CMK (cell line): ENCODE measurements at regions not wholly inside any gene's neighbourhood (a gene's known extent, or its start where the extent isn't known, plus 50 kb on each side); places are given as distances from the start of the nearest gene placed in this dataset.

Experiments used
- DNase-seq: peaks from one replicate; pipeline ENCODE4 v3.0.0-alpha.2; 2010; ENCODE audit warnings: low read depth

- no peak for DNase-seq
These were observed 185.0 kb upstream of the TOPAZ1 start for GRCh38 chr3:44056446-44057240.

- no peak for DNase-seq
These were observed 183.4 kb upstream of the TOPAZ1 start for GRCh38 chr3:44058022-44058867.

DNA sequence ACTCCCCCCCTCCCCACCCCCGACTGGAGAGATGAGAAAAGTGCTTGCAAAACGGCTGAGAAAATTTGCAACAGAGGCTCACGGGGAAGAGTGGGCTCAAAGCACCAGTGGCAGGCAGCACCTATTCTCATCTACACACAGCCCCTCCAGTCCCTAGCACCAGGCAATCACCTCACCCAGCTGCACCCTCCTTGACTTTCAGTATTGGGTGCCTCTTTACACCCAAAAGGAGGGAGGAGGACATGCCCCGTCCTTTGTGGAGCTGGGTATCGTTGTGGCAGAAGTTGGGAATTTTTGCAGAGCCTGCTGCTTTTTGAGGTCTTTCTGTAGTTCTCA lies 182.8 kb upstream of the TOPAZ1 start:
- no peak for DNase-seq

GRCh38 chr3:44060164-44060563 lies 181.5 kb upstream of the TOPAZ1 start:
- DNase-seq = no peak

GRCh38 chr3:44061268-44061667 lies 180.4 kb upstream of the TOPAZ1 start:
- no peak for DNase-seq

DNA sequence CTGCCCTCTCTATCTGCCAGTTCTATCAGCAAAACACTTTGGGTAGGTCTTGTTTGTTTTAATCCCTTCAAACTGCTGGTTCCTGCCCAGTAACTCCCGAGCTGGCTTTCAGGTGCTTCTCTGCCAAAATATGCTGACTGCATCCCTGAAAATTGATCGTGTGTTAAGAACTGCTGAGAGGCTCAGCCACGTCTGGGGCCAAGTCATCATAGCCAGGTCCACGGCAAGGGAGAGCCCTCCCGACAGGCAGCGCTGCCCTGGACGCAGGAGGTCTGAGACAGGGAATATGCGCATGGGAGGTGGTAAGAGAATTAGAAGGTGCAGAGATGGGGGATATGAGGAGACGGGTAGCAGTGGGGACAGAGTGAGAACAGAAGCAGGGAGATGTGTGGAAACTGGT lies 179.7 kb upstream of the TOPAZ1 start:
- DNase-seq = no peak

DNA sequence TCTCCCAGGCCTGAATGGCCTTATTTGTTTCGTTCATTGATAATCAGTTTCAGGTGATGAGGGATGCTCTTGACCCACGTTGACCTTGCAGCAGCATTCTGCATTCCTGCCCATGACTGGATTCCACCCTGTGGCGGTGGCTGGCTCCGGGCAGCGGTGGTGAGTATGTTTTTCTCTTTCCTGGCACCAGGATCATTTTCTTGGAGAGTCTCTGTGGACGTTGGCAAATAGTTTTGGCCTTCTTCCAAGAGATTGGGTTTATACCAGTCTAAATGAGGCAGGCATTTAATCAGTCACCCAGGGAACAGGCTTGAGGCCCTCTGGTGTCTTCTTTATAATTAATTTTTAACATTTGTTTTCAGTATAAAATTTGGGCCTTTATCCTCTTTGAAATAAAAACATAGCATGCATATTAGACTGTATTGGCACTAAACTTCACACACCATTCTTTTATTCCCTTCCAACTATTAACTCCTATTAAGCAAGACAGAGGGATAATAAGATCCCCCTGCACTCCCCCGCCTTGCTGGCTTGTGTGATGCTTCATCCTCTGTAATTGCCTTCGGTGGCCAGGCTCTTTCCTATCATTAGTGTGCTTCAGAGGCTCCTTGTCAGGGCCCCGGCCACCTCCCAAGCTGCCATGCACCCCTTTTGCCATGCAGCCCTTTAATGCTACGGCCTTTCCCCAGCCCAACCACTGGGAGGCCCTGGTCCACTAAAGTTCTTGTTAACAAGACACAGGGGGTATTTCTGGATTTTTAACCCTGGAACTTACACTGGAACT lies 176.2 kb upstream of the TOPAZ1 start:
- no peak for DNase-seq

DNA sequence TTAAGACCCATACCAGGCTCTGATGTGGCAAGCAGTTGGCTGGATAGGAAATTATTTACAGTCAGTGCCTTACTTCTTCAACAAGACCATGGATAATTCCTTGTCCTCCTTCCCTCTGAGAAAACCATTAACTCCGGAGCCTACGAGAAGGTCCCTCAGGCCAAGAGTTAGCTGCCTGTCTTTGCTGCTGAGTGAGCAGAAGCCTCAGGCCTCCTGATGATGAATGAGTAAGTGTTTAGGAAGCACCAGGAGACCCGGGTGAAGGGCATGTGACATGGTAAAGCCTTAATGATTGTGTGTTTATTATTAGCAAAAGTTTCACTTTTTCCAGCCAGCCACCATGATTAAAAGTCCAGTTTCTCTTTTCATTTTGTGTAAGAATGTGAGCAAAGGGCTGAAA lies 174.9 kb upstream of the TOPAZ1 start:
- no peak for DNase-seq

DNA sequence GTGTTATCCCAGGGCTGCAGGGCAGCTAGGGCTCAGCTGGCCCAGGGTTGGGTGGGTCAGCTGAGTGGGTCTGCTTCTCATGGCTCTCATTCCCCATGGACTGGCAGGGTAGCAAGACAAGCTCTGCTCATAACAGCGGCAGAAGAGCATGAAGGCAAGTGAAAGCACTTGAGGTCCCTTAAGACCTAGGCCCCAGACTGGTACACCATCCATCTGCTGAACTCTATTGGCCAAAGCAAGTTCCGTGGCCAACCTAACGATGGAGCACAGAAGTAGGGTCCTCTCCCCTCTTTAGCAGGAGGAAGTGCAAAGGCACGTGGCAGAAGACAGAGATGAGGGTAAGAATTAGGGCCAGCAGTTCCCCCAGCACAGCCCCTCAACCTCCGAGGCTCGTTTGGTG lies 174.3 kb upstream of the TOPAZ1 start:
- no peak for DNase-seq

- no peak for DNase-seq
These were observed 172.9 kb upstream of the TOPAZ1 start for GRCh38 chr3:44068753-44069152.

DNA sequence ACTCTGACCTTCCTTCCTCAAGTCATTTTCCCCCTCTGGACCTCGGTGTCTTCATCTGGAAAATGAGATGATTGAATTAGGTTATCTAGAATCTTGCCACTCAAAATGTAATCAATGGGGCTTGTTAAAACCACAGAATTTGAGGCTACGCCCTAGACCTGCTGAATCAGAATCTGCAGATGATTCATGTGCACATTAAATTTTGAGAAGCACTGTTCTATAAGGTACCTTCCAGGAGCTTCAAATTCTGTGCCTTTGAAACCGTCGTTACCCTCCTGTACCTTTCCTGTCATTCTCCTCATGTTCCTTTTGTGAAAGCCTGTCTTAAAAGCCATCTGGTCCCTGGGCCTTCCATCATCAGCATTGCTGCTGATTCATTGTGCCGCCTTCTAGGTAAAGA lies 172.4 kb upstream of the TOPAZ1 start:
- no peak for DNase-seq

DNA sequence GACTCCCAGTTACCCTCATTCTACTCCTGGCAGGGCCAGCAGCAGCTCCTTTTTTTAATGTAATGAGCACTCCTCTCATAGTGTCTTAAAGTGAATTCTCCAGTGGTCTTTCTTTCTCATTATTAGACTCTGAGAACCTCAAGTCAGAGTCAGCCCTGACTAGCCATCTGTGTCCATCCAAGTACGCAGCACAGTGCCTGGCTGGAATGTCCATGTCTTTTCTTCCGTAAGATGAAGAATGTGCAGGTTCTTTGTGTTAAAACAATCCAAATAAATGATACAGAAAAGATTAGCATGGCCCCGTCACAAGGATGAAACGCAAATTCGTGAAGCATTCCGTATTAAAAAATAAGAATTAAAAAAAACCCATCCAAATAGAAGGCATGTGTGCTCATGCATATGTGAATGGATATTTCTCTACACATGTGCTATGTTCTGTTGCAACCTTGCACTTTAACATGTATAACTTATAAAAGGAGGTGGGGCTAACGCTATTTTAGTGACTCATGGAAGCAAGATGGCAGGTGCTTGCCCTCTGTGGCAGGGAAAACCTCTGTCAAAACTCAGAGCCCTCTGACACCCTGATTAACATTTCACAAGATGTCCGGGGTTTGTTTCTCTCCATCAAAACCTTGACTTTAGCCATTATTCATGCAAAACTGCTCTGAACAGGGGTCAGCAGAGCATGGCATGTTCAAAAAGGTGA lies 170.7 kb upstream of the TOPAZ1 start:
- DNase-seq = no peak

GRCh38 chr3:44072601-44073540 lies 168.8 kb upstream of the TOPAZ1 start:
- no peak for DNase-seq

DNA sequence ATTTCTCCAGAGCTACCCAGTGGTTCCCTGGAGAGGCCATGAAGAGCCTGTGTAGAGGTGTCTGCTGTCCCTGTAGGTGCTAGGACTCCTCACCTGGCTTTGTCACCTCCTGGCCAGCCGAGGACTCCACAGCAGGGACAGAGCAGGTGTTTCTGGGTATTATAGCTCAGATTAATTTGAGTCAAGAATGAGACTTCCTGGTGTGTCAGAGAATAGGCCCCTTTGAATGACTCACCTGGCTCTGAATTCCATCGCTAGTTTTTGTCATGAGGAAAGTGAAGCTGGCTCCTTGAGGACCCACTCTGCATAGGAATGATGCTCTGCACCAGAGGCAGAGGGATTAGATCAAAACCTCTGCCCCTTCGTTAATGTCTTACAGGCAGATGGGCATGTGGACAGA lies 167.5 kb upstream of the TOPAZ1 start:
- no peak for DNase-seq

GRCh38 chr3:44076221-44076829 lies 165.4 kb upstream of the TOPAZ1 start:
- no peak for DNase-seq

DNA sequence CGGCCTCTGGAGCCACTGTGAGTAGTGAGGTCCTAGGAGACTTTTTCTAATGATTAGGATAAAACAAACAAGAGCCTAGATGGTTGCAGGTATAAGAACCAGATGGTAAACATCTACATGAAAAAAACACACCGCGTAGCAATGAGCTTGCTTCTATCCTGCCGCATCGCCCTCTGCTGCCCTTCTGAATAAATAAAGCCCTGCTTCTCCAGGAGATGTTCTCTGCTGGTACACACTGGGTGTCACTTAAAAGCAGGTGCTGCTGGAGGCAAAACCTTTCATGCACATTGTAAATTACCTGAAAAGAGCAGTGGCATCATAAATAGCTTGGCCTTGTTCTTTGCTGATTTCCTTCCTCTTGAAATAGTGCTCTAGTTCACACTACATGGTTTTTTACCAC lies 164.4 kb upstream of the TOPAZ1 start:
- no peak for DNase-seq

GRCh38 chr3:44078863-44079262 lies 162.8 kb upstream of the TOPAZ1 start:
- DNase-seq = no peak

- DNase-seq = no peak
These were observed 161.8 kb upstream of the TOPAZ1 start for GRCh38 chr3:44079916-44080315.

DNA sequence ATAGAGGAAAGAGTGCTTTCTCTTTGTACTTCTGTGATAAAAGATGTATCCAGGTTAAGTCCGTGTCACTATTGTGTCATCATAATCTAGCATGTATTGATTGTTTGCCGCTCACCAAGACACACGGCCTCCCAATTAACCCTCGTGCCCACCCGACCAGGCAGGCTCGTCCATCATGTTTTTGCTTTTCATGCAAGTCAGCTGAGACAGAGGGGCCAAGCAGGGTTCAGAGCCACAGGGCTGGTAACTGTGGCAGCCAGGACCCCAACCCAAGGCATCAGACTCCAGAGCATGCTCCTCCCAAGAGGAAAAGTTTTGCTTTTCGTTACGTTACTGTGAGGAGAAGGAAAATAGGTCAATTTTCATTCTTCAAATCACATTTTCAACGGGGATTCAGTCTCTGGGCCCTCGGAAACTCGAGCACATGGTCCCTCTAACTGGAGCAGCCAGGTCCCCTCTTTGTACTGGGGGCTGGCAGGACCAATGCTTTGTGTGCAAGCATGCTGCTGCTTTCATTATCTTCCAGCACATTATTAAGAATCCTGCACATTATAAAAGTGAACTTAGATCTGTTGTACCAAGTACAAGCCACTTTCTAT lies 161.1 kb upstream of the TOPAZ1 start:
- DNase-seq = no peak

- no peak for DNase-seq
These were observed 151.7 kb upstream of the TOPAZ1 start for GRCh38 chr3:44090036-44090435.
